ENCODE measurements at regions not wholly inside any gene's neighbourhood (a gene's known extent, or its start where the extent isn't known, plus 50 kb on each side); places are given as distances from the start of the nearest gene placed in this dataset.

DNA sequence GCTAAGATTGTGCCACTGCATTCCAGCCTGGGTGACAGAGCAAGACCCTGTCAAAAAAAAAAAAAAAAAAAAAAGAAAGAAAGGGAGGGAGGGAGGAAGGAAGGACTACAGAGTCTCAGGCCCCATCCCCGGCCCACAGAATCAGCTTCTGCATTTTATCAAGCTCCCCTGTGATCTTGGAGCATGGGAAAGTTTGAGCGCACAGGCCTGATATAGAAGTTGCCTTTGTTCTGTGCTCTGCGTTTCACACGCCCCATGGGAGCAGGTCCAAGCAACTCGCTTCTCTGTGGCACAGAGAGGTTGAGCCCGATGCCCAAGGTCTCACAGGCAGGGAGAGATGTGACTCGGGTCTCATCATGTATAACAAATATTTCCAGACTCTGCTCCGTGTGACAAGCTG, 101.8 kb downstream of the PHETA1 start:
- TF ChIP-seq, protein P1, sequence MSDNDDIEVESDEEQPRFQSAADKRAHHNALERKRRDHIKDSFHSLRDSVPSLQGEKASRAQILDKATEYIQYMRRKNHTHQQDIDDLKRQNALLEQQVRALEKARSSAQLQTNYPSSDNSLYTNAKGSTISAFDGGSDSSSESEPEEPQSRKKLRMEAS (IDR thresholded peaks at IDR 0.05) = no peak
- no peak for TF ChIP-seq TCF12 (IDR thresholded peaks at IDR 0.05; ENCODE audit: low read depth)
- no peak for TF ChIP-seq FOXM1 (IDR thresholded peaks at IDR 0.05; ENCODE audit: borderline replicate concordance, low read depth)
- TF ChIP-seq, protein P2, sequence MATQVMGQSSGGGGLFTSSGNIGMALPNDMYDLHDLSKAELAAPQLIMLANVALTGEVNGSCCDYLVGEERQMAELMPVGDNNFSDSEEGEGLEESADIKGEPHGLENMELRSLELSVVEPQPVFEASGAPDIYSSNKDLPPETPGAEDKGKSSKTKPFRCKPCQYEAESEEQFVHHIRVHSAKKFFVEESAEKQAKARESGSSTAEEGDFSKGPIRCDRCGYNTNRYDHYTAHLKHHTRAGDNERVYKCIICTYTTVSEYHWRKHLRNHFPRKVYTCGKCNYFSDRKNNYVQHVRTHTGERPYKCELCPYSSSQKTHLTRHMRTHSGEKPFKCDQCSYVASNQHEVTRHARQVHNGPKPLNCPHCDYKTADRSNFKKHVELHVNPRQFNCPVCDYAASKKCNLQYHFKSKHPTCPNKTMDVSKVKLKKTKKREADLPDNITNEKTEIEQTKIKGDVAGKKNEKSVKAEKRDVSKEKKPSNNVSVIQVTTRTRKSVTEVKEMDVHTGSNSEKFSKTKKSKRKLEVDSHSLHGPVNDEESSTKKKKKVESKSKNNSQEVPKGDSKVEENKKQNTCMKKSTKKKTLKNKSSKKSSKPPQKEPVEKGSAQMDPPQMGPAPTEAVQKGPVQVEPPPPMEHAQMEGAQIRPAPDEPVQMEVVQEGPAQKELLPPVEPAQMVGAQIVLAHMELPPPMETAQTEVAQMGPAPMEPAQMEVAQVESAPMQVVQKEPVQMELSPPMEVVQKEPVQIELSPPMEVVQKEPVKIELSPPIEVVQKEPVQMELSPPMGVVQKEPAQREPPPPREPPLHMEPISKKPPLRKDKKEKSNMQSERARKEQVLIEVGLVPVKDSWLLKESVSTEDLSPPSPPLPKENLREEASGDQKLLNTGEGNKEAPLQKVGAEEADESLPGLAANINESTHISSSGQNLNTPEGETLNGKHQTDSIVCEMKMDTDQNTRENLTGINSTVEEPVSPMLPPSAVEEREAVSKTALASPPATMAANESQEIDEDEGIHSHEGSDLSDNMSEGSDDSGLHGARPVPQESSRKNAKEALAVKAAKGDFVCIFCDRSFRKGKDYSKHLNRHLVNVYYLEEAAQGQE (IDR thresholded peaks at IDR 0.05; ENCODE audit: low read depth) = no peak
- TF ChIP-seq, protein P3, sequence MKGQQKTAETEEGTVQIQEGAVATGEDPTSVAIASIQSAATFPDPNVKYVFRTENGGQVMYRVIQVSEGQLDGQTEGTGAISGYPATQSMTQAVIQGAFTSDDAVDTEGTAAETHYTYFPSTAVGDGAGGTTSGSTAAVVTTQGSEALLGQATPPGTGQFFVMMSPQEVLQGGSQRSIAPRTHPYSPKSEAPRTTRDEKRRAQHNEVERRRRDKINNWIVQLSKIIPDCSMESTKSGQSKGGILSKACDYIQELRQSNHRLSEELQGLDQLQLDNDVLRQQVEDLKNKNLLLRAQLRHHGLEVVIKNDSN (IDR thresholded peaks at IDR 0.05) = no peak
- no peak for TF ChIP-seq TAF1 (IDR thresholded peaks at IDR 0.05; ENCODE audit: low read depth)
- no peak for TF ChIP-seq CEBPB (IDR thresholded peaks at IDR 0.05)
- no peak for TF ChIP-seq RAD21 (IDR thresholded peaks at IDR 0.05; ENCODE audit: low read depth)
- no peak for TF ChIP-seq EP300 (IDR thresholded peaks at IDR 0.05; ENCODE audit: borderline replicate concordance)
- no peak for TF ChIP-seq NFIC (IDR thresholded peaks at IDR 0.05)

Data from Ishikawa (cell line).